WTC11 (cell line): ENCODE measurements at regions not wholly inside any gene's neighbourhood (a gene's known extent, or its start where the extent isn't known, plus 50 kb on each side); places are given as distances from the start of the nearest gene placed in this dataset.

Source experiments
- ATAC-seq: fragments of 200-7000 bp; cut with Tn5 transposase; 2 replicates; pipeline ENCODE4 v1.10.0; 2021; ENCODE audit warnings: mild to moderate bottlenecking, moderate library complexity
- CTCF ChIA-PET: fragments of 300-600 bp; sonication (Branson Sonifier 250); formaldehyde crosslinking; loops from one replicate; lab custom pipeline; 2021; ENCODE audit warnings: antibody characterized with exemption; lab: Charles Lee
- POLR2A ChIA-PET: fragments of 350-600 bp; sonication (Branson Sonifier 250); formaldehyde crosslinking; loops from one replicate; lab custom pipeline; 2021; ENCODE audit warnings: antibody characterized with exemption; lab: Charles Lee
- DNase-seq: peaks from one replicate; pipeline ENCODE4 v3.0.0; 2021; ENCODE audit warnings: low spot score
- H3K27ac Mint-ChIP-seq: 2 replicates; pipeline ENCODE4 v1.8.0; 2021; ENCODE audit warnings: mixed read lengths
- H3K27me3 Mint-ChIP-seq: 2 replicates; pipeline ENCODE4 v1.8.0; 2021; ENCODE audit warnings: low read depth, mild to moderate bottlenecking, moderate library complexity, mixed read lengths
- H3K36me3 Mint-ChIP-seq: 2 replicates; pipeline ENCODE4 v1.8.0; 2021; ENCODE audit warnings: mixed read lengths
- H3K4me1 Mint-ChIP-seq: 2 replicates; pipeline ENCODE4 v1.8.0; 2022; ENCODE audit warnings: mixed read lengths
- H3K4me3 Mint-ChIP-seq: 2 replicates; pipeline ENCODE4 v1.8.0; 2021; ENCODE audit warnings: mild to moderate bottlenecking, moderate library complexity, mixed read lengths
- H3K9me3 Mint-ChIP-seq: 2 replicates; pipeline ENCODE4 v1.8.0; 2021; ENCODE audit warnings: mixed read lengths
- CREM ChIP-seq: sonication (generic); formaldehyde crosslinking; IDR thresholded peaks from 2 replicates; pipeline ENCODE4 v1.8.1; 2022; ENCODE audit warnings: mild to moderate bottlenecking, missing genetic modification reagents, moderate library complexity
- FOXK1 ChIP-seq: sonication (generic); formaldehyde crosslinking; IDR thresholded peaks from 2 replicates; pipeline ENCODE4 v1.8.0; 2022; ENCODE audit warnings: mild to moderate bottlenecking, moderate library complexity, missing genetic modification reagents
- FOXP1 ChIP-seq: sonication (generic); formaldehyde crosslinking; IDR thresholded peaks from 2 replicates; pipeline ENCODE4 v1.8.0; 2022; ENCODE audit warnings: missing genetic modification reagents, mild to moderate bottlenecking, moderate library complexity, borderline replicate concordance
- GTF2I ChIP-seq: fragments of 250-450 bp; sonication (Bioruptor Pico); conservative IDR thresholded peaks from 2 replicates; pipeline ENCODE4 v1.4.0; 2021; ENCODE audit warnings: mild to moderate bottlenecking
- IRF2 ChIP-seq: sonication (generic); formaldehyde crosslinking; IDR thresholded peaks from 2 replicates; pipeline ENCODE4 v1.8.0; 2022; ENCODE audit warnings: low read depth, missing genetic modification reagents, borderline replicate concordance
- NFATC4 ChIP-seq: fragments of 250-450 bp; sonication (Bioruptor Pico); IDR thresholded peaks from 2 replicates; pipeline ENCODE4 v1.9.0; 2021; ENCODE audit warnings: mild to moderate bottlenecking
- NR1H2 ChIP-seq: sonication (generic); formaldehyde crosslinking; IDR thresholded peaks from 2 replicates; pipeline ENCODE4 v1.9.0; 2021; ENCODE audit warnings: mild to moderate bottlenecking, moderate library complexity, missing genetic modification reagents
- PRRX2 ChIP-seq: fragments of 250-450 bp; sonication (Bioruptor Pico); IDR thresholded peaks from 2 replicates; pipeline ENCODE4 v1.8.0; 2021; ENCODE audit warnings: mild to moderate bottlenecking
- RELA ChIP-seq: sonication (generic); formaldehyde crosslinking; IDR thresholded peaks from 2 replicates; pipeline ENCODE4 v1.8.1; 2022; ENCODE audit warnings: missing genetic modification reagents, mild to moderate bottlenecking, borderline replicate concordance
- SMAD3 ChIP-seq: sonication (generic); formaldehyde crosslinking; IDR thresholded peaks from 2 replicates; pipeline ENCODE4 v1.8.0; 2022; ENCODE audit warnings: missing genetic modification reagents, mild to moderate bottlenecking, borderline replicate concordance
- ZNF317 ChIP-seq: sonication (generic); formaldehyde crosslinking; IDR thresholded peaks from 2 replicates; pipeline ENCODE4 v1.8.1; 2023; ENCODE audit warnings: low read depth, mild to moderate bottlenecking, moderate library complexity, missing genetic modification reagents, borderline replicate concordance
- ZNF396 ChIP-seq: fragments of 250-450 bp; sonication (Bioruptor Pico); IDR thresholded peaks from 2 replicates; pipeline ENCODE4 v1.8.0; 2021; ENCODE audit warnings: mild to moderate bottlenecking, moderate library complexity, borderline replicate concordance
- ZNF416 ChIP-seq: fragments of 250-450 bp; sonication (Bioruptor Pico); IDR thresholded peaks from 2 replicates; pipeline ENCODE4 v1.9.0; 2021; ENCODE audit warnings: mild to moderate bottlenecking, inconsistent platforms
- TF ChIP-seq, protein P1 (sequence below): sonication (generic); formaldehyde crosslinking; IDR thresholded peaks from 2 replicates; pipeline ENCODE4 v1.8.0; 2022; ENCODE audit warnings: missing genetic modification reagents
- TF ChIP-seq, protein P2 (sequence below): sonication (generic); formaldehyde crosslinking; IDR thresholded peaks from 2 replicates; pipeline ENCODE4 v1.8.1; 2023; ENCODE audit warnings: mild to moderate bottlenecking, missing genetic modification reagents, borderline replicate concordance
- TF ChIP-seq, protein P3 (sequence below): sonication (generic); formaldehyde crosslinking; IDR thresholded peaks from 2 replicates; pipeline ENCODE4 v1.8.0; 2022; ENCODE audit warnings: mild to moderate bottlenecking, missing genetic modification reagents
- TF ChIP-seq, protein P4 (sequence below): sonication (generic); formaldehyde crosslinking; IDR thresholded peaks from 2 replicates; pipeline ENCODE4 v1.8.1; 2022; ENCODE audit warnings: low read depth, missing genetic modification reagents, borderline replicate concordance
- TF ChIP-seq, protein P5 (sequence below): sonication (generic); formaldehyde crosslinking; IDR thresholded peaks from 2 replicates; pipeline ENCODE4 v1.8.1; 2023; ENCODE audit warnings: mild to moderate bottlenecking, moderate library complexity, missing genetic modification reagents
- TF ChIP-seq, protein P6 (sequence below): fragments of 250-450 bp; sonication (Bioruptor Pico); IDR thresholded peaks from 2 replicates; pipeline ENCODE4 v1.9.0; 2021; ENCODE audit warnings: moderate library complexity, mild to moderate bottlenecking, inconsistent platforms, borderline replicate concordance

DNA sequence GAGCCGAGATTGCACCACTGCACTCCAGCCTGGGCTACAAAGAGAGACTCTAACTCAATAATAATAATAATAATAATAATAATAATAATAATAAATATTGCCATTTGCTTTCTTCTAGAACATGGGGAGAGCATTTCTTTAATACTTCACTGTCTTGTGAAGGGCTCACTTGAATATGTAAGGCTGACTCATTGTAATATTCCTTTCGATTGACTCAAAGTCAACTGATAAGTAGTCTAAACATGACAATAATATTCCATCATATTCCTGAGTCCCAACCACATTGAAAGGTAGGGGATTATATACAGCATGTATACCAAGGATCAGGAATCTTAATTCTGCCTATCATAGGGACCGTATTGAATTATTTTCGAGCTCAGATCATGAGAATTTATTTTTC, 949.2 kb downstream of the DSC3 start:
- H3K27ac Mint-ChIP-seq: no peak overlapping the region
- no peaks in the 10 kb centered on the region for H3K36me3 Mint-ChIP-seq
- no peak overlapping the region for H3K4me3 Mint-ChIP-seq
- H3K27me3 Mint-ChIP-seq: no peaks in the 10 kb centered on the region
- TF ChIP-seq FOXP1 (CRISPR knock-in tag): no peak
- no peak for TF ChIP-seq ZNF317 (CRISPR knock-in tag)
- TF ChIP-seq ZNF416 (CRISPR knock-in tag): no peak
- no peak for TF ChIP-seq CREM (CRISPR knock-in tag)
- TF ChIP-seq, protein P1, sequence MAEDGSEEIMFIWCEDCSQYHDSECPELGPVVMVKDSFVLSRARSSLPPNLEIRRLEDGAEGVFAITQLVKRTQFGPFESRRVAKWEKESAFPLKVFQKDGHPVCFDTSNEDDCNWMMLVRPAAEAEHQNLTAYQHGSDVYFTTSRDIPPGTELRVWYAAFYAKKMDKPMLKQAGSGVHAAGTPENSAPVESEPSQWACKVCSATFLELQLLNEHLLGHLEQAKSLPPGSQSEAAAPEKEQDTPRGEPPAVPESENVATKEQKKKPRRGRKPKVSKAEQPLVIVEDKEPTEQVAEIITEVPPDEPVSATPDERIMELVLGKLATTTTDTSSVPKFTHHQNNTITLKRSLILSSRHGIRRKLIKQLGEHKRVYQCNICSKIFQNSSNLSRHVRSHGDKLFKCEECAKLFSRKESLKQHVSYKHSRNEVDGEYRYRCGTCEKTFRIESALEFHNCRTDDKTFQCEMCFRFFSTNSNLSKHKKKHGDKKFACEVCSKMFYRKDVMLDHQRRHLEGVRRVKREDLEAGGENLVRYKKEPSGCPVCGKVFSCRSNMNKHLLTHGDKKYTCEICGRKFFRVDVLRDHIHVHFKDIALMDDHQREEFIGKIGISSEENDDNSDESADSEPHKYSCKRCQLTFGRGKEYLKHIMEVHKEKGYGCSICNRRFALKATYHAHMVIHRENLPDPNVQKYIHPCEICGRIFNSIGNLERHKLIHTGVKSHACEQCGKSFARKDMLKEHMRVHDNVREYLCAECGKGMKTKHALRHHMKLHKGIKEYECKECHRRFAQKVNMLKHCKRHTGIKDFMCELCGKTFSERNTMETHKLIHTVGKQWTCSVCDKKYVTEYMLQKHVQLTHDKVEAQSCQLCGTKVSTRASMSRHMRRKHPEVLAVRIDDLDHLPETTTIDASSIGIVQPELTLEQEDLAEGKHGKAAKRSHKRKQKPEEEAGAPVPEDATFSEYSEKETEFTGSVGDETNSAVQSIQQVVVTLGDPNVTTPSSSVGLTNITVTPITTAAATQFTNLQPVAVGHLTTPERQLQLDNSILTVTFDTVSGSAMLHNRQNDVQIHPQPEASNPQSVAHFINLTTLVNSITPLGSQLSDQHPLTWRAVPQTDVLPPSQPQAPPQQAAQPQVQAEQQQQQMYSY (CRISPR knock-in tag): no peak
- TF ChIP-seq, protein P2, sequence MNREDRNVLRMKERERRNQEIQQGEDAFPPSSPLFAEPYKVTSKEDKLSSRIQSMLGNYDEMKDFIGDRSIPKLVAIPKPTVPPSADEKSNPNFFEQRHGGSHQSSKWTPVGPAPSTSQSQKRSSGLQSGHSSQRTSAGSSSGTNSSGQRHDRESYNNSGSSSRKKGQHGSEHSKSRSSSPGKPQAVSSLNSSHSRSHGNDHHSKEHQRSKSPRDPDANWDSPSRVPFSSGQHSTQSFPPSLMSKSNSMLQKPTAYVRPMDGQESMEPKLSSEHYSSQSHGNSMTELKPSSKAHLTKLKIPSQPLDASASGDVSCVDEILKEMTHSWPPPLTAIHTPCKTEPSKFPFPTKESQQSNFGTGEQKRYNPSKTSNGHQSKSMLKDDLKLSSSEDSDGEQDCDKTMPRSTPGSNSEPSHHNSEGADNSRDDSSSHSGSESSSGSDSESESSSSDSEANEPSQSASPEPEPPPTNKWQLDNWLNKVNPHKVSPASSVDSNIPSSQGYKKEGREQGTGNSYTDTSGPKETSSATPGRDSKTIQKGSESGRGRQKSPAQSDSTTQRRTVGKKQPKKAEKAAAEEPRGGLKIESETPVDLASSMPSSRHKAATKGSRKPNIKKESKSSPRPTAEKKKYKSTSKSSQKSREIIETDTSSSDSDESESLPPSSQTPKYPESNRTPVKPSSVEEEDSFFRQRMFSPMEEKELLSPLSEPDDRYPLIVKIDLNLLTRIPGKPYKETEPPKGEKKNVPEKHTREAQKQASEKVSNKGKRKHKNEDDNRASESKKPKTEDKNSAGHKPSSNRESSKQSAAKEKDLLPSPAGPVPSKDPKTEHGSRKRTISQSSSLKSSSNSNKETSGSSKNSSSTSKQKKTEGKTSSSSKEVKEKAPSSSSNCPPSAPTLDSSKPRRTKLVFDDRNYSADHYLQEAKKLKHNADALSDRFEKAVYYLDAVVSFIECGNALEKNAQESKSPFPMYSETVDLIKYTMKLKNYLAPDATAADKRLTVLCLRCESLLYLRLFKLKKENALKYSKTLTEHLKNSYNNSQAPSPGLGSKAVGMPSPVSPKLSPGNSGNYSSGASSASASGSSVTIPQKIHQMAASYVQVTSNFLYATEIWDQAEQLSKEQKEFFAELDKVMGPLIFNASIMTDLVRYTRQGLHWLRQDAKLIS: no peak
- no peak for TF ChIP-seq NFATC4 (CRISPR knock-in tag)
- TF ChIP-seq, protein P3, sequence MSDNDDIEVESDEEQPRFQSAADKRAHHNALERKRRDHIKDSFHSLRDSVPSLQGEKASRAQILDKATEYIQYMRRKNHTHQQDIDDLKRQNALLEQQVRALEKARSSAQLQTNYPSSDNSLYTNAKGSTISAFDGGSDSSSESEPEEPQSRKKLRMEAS (CRISPR knock-in tag): no peak
- TF ChIP-seq FOXK1: no peak
- TF ChIP-seq NR1H2: no peak
- TF ChIP-seq PRRX2 (CRISPR knock-in tag): no peak
- TF ChIP-seq, protein P4, sequence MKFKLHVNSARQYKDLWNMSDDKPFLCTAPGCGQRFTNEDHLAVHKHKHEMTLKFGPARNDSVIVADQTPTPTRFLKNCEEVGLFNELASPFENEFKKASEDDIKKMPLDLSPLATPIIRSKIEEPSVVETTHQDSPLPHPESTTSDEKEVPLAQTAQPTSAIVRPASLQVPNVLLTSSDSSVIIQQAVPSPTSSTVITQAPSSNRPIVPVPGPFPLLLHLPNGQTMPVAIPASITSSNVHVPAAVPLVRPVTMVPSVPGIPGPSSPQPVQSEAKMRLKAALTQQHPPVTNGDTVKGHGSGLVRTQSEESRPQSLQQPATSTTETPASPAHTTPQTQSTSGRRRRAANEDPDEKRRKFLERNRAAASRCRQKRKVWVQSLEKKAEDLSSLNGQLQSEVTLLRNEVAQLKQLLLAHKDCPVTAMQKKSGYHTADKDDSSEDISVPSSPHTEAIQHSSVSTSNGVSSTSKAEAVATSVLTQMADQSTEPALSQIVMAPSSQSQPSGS: no peak
- TF ChIP-seq IRF2 (CRISPR knock-in tag): no peak
- no peak for TF ChIP-seq SMAD3 (CRISPR knock-in tag)
- TF ChIP-seq GTF2I (CRISPR knock-in tag): no peak
- TF ChIP-seq, protein P5, sequence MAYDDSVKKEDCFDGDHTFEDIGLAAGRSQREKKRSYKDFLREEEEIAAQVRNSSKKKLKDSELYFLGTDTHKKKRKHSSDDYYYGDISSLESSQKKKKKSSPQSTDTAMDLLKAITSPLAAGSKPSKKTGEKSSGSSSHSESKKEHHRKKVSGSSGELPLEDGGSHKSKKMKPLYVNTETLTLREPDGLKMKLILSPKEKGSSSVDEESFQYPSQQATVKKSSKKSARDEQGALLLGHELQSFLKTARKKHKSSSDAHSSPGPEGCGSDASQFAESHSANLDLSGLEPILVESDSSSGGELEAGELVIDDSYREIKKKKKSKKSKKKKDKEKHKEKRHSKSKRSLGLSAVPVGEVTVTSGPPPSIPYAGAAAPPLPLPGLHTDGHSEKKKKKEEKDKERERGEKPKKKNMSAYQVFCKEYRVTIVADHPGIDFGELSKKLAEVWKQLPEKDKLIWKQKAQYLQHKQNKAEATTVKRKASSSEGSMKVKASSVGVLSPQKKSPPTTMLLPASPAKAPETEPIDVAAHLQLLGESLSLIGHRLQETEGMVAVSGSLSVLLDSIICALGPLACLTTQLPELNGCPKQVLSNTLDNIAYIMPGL (CRISPR knock-in tag): no peak
- TF ChIP-seq ZNF396: no peak
- TF ChIP-seq, protein P6, sequence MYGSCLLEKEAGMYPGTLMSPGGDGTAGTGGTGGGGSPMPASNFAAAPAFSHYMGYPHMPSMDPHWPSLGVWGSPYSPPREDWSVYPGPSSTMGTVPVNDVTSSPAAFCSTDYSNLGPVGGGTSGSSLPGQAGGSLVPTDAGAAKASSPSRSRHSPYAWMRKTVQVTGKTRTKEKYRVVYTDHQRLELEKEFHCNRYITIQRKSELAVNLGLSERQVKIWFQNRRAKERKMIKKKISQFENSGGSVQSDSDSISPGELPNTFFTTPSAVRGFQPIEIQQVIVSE (CRISPR knock-in tag): no peak
- TF ChIP-seq RELA (CRISPR knock-in tag): no peak
- DNase-seq: no peak
- ATAC-seq: no peak
- H3K4me1 Mint-ChIP-seq: peaks cover 16% of the 10 kb centered on the region
- H3K9me3 Mint-ChIP-seq: no peaks in the 10 kb centered on the region
- POLR2A ChIA-PET: no interaction called here
- CTCF ChIA-PET: no interaction called here
